CD4-positive, CD25-positive, alpha-beta regulatory T cell (primary cell): ENCODE measurements at regions not wholly inside any gene's neighbourhood (a gene's known extent, or its start where the extent isn't known, plus 50 kb on each side); places are given as distances from the start of the nearest gene placed in this dataset.
"Not testable (repeated sequence)": the region's sequence is repeated elsewhere in the genome, so short reads cannot be mapped to it uniquely, and the experiment has no call there.

Experiments used
- ATAC-seq, 2 donors: fragments of 150-1000 bp; cut with Tn5 transposase; one replicate each; pipeline ENCODE4 v1.10.0; 2021; ENCODE audit warnings: low read depth in 2 of 2, moderate number of reproducible peaks in 2 of 2, moderate library complexity in 1 of 2
- DNase-seq, 3 donors: peaks; one replicate each; pipeline versions ENCODE4 v3.0.0 to v3.0.0-alpha.2; 2012 to 2022; ENCODE audit warnings: mixed read lengths in 1 of 3
- H3K27ac ChIP-seq: one replicate; pipeline ENCODE4 v1.7.0; 2013; ENCODE audit warnings: mild to moderate bottlenecking, low read length; ENCODE audit not compliant: insufficient read depth, poor library complexity, severe bottlenecking
- H3K27me3 ChIP-seq: one replicate; pipeline ENCODE4 v1.7.0; 2013; ENCODE audit warnings: low read length; ENCODE audit not compliant: control insufficient read depth, insufficient read depth
- H3K36me3 ChIP-seq: one replicate; pipeline ENCODE4 v1.7.0; 2013; ENCODE audit warnings: mild to moderate bottlenecking, low read length, moderate library complexity; ENCODE audit not compliant: control insufficient read depth, insufficient read depth
- H3K4me1 ChIP-seq: 2 replicates; pipeline ENCODE4 v1.7.0; 2013; ENCODE audit warnings: mild to moderate bottlenecking, low read length; ENCODE audit not compliant: insufficient read depth, control insufficient read depth, poor library complexity, severe bottlenecking
- H3K4me3 ChIP-seq: one replicate; pipeline ENCODE4 v1.7.0; 2013; ENCODE audit warnings: low read depth, mild to moderate bottlenecking, low read length, moderate library complexity
- H3K9me3 ChIP-seq, 2 experiments: 1 replicate in 1 of 2; 2 replicates in 1 of 2; pipeline ENCODE4 v1.7.0; 2013; ENCODE audit warnings: low read length in 2 of 2, mild to moderate bottlenecking in 1 of 2, moderate library complexity in 1 of 2; ENCODE audit not compliant: control insufficient read depth in 2 of 2
- H3K27ac Mint-ChIP-seq, 3 donors: one replicate each; pipeline ENCODE4 v1.8.0; 2020 to 2022; ENCODE audit warnings: mild to moderate bottlenecking in 3 of 3, mixed read lengths in 3 of 3, moderate library complexity in 2 of 3
- H3K27me3 Mint-ChIP-seq: one replicate; pipeline ENCODE4 v1.8.0; 2022; ENCODE audit warnings: mild to moderate bottlenecking, mixed read lengths
- H3K36me3 Mint-ChIP-seq: one replicate; pipeline ENCODE4 v1.8.0; 2020; ENCODE audit warnings: mixed read lengths
- H3K4me1 Mint-ChIP-seq, 4 donors: one replicate each; pipeline ENCODE4 v1.8.0; 2020 to 2022; ENCODE audit warnings: mixed read lengths in 4 of 4, mild to moderate bottlenecking in 1 of 4
- H3K4me3 Mint-ChIP-seq, 4 donors: one replicate each; pipeline ENCODE4 v1.8.0; 2020 to 2022; ENCODE audit warnings: mild to moderate bottlenecking in 4 of 4, mixed read lengths in 4 of 4, moderate library complexity in 3 of 4
- H3K9me3 Mint-ChIP-seq, 7 donors: one replicate each; pipeline ENCODE4 v1.8.0; 2020 to 2022; ENCODE audit warnings: mixed read lengths in 7 of 7, mild to moderate bottlenecking in 3 of 7, moderate library complexity in 2 of 7

DNA sequence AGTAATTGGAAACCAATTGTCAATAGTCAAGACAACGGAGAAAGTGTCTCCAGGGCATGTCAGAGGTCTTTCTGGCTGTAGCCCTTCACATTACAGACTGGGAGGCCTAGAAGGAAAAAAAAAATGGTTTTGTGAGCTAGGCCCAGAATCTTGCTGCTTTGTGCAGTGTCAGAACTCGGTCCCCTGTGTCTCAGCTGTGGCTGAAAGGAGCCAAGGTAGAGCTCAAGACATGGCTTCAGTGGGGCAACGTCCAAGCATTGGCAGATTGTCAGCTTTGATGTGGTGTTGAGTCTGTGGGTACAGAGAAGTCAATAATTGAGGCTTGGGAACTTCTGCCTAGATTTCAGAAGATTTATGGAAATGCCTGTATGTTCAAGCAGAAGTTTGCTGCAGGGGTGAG is 103.0 kb downstream of the UGT2B28 start:
- Histone ChIP-seq H3K4me1 (no peaks in the 10 kb centered on the region), H3K27ac (no peak overlapping the region), H3K4me3 (no peak overlapping the region), H3K27me3 (no peaks in the 10 kb centered on the region), H3K36me3 (no peaks in the 10 kb centered on the region), H3K9me3 (no peaks in the 10 kb centered on the region)
- H3K9me3 Mint-ChIP-seq, result peaks cover 0 to 6% (median 2%) of the 10 kb centered on the region in 7 donors
- H3K27me3 Mint-ChIP-seq, result no peaks in the 10 kb centered on the region
- H3K36me3 Mint-ChIP-seq, result no peaks in the 10 kb centered on the region
- DNase-seq (no peak), ATAC-seq (no peak)
- no peak overlapping the region for H3K4me3 Mint-ChIP-seq
- H3K4me1 Mint-ChIP-seq, result no peaks in the 10 kb centered on the region
- no peak overlapping the region for H3K27ac Mint-ChIP-seq

- H3K4me1 ChIP-seq, H3K27me3 ChIP-seq, H3K4me3 ChIP-seq, H3K9me3 ChIP-seq, H3K4me1 Mint-ChIP-seq, DNase-seq, H3K4me3 Mint-ChIP-seq, H3K9me3 Mint-ChIP-seq, H3K27ac ChIP-seq, ATAC-seq, H3K27ac Mint-ChIP-seq, H3K27me3 Mint-ChIP-seq, H3K36me3 Mint-ChIP-seq, H3K36me3 ChIP-seq: not testable (repeated sequence)
Measured at GRCh38 chr4:69389111-69389510, 106.6 kb downstream of the UGT2B4 start.

- H3K27ac ChIP-seq, result no peak overlapping the region
- H3K9me3 ChIP-seq, result no peaks in the 10 kb centered on the region
- Mint-ChIP-seq H3K4me1 (no peaks in the 10 kb centered on the region), H3K27ac (no peak overlapping the region), H3K9me3 (peaks cover 0 to 3% (median 2%) of the 10 kb centered on the region in 7 donors), H3K36me3 (no peaks in the 10 kb centered on the region), H3K27me3 (no peaks in the 10 kb centered on the region), H3K4me3 (no peak overlapping the region)
- ATAC-seq (no peak), DNase-seq (no peak)
- no peaks in the 10 kb centered on the region for H3K27me3 ChIP-seq
- H3K36me3 ChIP-seq, result no peaks in the 10 kb centered on the region
- H3K4me3 ChIP-seq, result no peak overlapping the region
- H3K4me1 ChIP-seq, result no peaks in the 10 kb centered on the region
Measured at GRCh38 chr4:69408451-69408850, 87.3 kb downstream of the UGT2B4 start.

DNA sequence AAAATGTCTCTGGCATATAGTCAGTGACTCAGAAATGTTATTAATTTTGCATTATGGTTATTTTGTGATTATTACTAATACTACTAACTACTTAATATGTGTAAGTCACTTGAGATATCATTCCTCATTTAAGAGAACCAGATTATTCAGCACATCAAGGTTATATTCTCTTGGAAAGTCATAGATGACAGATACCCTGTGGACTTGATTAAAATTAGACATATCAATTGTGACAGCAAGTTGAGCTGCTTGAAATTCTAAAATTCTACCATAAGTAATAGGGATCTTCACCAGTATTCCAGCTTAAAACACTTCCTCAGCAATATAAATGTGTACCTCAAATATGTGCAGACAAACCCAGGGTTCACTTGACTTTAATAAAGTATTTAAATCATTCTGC is 83.7 kb downstream of the UGT2B4 start:
- not testable (repeated sequence) for H3K4me3 ChIP-seq, DNase-seq, H3K27ac Mint-ChIP-seq, H3K4me3 Mint-ChIP-seq, H3K36me3 ChIP-seq, H3K27me3 ChIP-seq, ATAC-seq, H3K36me3 Mint-ChIP-seq, H3K9me3 Mint-ChIP-seq, H3K4me1 ChIP-seq, H3K27ac ChIP-seq, H3K4me1 Mint-ChIP-seq, H3K9me3 ChIP-seq, H3K27me3 Mint-ChIP-seq

- H3K27ac ChIP-seq, H3K36me3 ChIP-seq, H3K4me3 ChIP-seq, H3K27ac Mint-ChIP-seq, DNase-seq, ATAC-seq, H3K9me3 ChIP-seq, H3K27me3 Mint-ChIP-seq, H3K27me3 ChIP-seq, H3K4me3 Mint-ChIP-seq, H3K36me3 Mint-ChIP-seq, H3K4me1 ChIP-seq, H3K4me1 Mint-ChIP-seq: not testable (repeated sequence)
- H3K9me3 Mint-ChIP-seq, result peaks cover 0 to 15% (median 2%) of the 10 kb centered on the region in 7 donors
Measured at GRCh38 chr4:69424722-69425121, 71.0 kb downstream of the UGT2B4 start.
